Stimulated activated CD8-positive, alpha-beta memory T cell treated with anti-CD3 and anti-CD28 coated beads, Interleukin-12 subunit alpha, Interleukin-12 subunit beta, amount 100 ng/mL, for 24 hours (primary cell): ENCODE measurements at regions not wholly inside any gene's neighbourhood (a gene's known extent, or its start where the extent isn't known, plus 50 kb on each side); places are given as distances from the start of the nearest gene placed in this dataset.
"Not testable (repeated sequence)": the region's sequence is repeated elsewhere in the genome, so short reads cannot be mapped to it uniquely, and the experiment has no call there.

Experiments used
- DNase-seq: peaks from one replicate; pipeline ENCODE4 v3.0.0-alpha.2; 2020; ENCODE audit errors: extremely low read depth

- not testable (repeated sequence) for DNase-seq
Observed at GRCh38 chr2:87315183-87315902, 293.7 kb upstream of the PLGLB1 start.

DNA sequence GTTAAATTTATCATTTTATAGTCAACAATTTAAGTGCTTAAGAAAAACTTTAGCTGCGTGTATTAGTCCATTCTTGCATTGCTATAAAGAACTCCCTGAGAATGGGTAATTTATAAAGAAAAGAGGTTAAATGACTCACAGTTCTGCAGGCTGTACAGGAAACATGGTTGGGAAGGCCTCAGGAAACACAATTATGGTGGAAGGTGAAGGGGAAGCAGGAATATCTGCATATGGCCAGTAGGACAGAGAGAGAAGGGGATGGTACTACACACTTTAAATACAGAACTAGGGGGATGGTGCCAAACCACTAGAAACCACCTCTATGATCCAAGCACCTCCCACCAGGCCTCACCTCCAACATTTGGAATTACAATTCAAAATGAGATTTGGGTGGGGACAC is 295.5 kb upstream of the PLGLB1 start:
- DNase-seq = not testable (repeated sequence)

GRCh38 chr2:87318814-87319491 is 297.3 kb upstream of the PLGLB1 start:
- DNase-seq = not testable (repeated sequence)

- DNase-seq = not testable (repeated sequence)
Observed at GRCh38 chr2:87319705-87320104, 298.1 kb upstream of the PLGLB1 start.

DNA sequence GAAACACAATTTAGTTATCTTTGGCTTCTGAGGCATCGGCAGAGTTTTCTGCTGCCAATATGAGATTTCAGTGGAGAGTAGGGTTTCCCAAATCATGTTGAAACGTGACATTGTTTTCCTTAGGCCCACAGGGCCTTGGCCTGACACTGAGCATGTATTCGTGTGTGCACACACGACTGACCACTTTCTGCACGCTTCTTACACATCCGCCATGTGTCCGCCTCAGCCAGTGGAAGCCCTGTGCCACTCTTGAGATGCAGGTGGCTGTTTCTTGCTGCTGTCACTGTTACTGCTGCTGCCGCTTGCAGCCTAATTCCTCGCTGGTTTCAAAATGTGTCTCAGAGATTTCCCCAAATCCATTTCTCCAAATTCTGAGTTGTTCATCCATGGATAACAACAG is 299.6 kb upstream of the PLGLB1 start:
- not testable (repeated sequence) for DNase-seq

GRCh38 chr2:87324335-87325041 is 302.8 kb upstream of the PLGLB1 start:
- DNase-seq = not testable (repeated sequence)

DNA sequence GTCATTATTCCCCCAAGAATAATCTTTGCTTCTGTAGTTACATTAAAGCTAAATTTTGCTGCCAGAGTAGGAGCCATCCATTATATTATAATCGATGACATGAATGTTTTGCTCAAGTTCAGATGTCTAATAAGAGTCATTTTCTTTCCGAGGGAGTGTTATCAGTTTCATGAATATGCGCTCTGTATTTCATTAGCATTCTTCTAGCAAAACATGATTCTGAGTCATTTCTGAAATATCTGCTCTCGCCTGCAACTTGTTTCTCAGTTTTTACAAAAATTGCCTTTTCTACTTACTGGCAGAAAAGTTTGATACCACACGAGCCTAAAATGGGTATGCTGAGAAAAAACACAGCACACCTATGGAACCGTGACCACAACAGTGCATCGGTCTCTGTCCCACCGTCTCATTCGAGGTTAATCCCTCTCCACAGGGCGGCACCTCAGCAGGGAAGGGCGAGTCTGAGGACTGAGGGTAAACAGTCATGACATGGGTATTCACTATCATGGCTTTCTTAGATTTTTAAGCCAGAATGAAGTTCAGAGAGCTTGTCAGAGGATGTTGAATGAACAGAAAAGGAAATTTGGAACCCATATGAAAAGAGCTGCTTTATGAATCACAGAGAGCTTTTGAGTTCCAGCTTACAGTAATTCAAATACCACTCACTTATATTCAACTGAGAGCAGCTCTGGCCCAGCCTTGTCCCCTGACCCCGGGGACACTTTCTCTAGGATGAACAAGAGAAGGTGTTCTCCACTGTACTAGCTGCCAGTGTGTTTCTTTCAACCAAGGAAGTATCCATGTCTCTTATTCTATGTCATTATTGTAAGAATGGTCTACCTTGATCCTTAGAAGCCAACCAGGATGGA is 303.6 kb upstream of the PLGLB1 start:
- not testable (repeated sequence) for DNase-seq

GRCh38 chr2:87325911-87326294 is 304.3 kb upstream of the PLGLB1 start:
- DNase-seq = not testable (repeated sequence)

- not testable (repeated sequence) for DNase-seq
Observed at GRCh38 chr2:87326754-87327153, 305.1 kb upstream of the PLGLB1 start.

- not testable (repeated sequence) for DNase-seq
Observed at GRCh38 chr2:87327648-87328371, 306.2 kb upstream of the PLGLB1 start.

DNA sequence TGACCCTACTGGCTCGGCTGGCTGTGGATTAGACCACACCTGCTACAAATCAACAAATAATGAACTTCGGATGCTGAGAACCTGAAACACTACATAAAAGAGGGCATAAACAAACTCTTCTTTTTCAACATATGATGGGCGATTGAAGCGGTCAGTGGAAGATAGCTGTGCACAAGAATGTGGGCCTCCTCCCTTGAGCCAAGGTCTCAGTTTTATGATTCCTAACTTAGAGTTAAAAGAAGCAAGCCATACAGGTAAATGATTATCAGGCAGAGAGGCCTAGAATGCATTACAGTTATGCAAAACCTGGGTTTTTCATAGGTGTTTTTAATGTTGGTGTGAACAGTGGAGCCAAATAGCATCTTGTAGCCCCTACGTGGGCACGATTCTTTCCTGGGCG is 307.9 kb upstream of the PLGLB1 start:
- not testable (repeated sequence) for DNase-seq

- not testable (repeated sequence) for DNase-seq
Observed at GRCh38 chr2:87330486-87330885, 308.8 kb upstream of the PLGLB1 start.

DNA sequence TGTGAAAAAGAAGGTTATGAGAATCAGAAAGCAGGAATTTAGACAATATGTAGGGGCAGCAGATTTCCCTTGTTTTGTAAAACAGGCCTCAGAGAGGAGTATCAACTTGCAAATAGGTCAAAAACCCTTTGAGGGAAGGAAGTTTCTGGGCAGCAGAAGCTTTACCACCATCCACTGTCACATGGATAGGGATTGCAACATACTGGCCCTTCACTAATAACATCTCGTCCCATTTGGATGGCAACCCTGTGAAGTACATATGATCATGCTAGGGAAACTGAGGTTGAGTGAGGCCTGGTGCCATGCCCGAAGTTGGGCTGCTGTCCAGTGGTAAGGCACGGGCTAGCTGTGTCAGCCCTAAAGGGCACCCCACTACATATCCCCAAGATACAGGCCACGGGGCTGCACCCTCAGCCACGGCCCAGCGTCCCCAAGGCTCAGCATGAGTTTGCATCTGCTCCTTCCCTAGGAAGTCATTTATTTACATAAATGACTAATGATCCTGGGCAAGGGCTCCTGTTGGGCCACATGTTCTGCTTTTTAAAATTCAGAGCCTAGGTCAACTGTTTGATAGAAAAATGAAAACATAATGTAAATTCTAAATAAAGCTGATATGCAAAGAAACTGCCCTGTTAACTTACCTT is 310.4 kb upstream of the PLGLB1 start:
- not testable (repeated sequence) for DNase-seq

GRCh38 chr2:87334888-87335287 is 313.2 kb upstream of the PLGLB1 start:
- DNase-seq = not testable (repeated sequence)

- not testable (repeated sequence) for DNase-seq
Observed at GRCh38 chr2:87338998-87339397, 317.4 kb upstream of the PLGLB1 start.

DNA sequence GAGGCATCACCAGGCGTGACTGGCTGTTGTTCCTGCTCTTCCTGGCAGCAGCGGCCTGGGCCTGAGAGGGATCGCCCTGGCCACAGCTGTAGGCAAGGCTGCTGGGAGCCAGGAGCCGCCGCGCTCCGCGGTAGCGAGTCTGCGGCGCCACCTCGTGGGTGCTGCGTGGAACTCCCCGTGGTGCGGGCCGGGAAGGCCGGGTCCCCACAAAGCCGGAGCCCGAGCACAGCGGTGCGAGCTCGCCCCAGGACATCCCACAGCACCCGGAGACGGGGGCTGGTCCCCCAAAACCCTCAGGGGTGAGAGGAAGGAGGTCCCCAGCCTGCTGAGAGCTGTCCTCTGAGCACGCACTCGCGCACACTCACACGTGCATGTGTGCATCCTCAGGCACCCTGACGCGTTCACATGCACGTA is 320.0 kb upstream of the PLGLB1 start:
- DNase-seq = peak; percentile 8

- not testable (repeated sequence) for DNase-seq
Observed at GRCh38 chr2:87342175-87342574, 320.5 kb upstream of the PLGLB1 start.

DNA sequence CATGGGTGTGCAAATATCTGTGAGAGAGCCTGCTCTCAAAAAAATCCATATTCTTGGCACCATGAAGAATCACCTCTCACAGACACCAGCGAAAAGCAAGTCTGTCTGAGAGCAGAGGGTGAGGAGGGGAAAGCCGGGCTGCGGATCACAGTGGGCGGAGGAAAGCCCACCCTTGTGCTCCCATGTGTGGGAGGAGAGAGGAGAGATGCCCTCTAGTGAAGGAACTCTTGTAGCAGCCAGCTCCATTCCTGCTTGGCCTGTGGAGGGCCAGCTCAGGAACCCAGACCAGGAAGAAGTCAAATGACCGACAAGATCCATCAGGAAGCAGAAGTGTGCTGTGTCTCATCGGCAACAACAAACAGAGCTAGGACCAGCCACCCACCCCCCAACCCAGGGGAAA is 321.7 kb upstream of the PLGLB1 start:
- DNase-seq = not testable (repeated sequence)

- not testable (repeated sequence) for DNase-seq
Observed at GRCh38 chr2:87345283-87345682, 323.6 kb upstream of the PLGLB1 start.

DNA sequence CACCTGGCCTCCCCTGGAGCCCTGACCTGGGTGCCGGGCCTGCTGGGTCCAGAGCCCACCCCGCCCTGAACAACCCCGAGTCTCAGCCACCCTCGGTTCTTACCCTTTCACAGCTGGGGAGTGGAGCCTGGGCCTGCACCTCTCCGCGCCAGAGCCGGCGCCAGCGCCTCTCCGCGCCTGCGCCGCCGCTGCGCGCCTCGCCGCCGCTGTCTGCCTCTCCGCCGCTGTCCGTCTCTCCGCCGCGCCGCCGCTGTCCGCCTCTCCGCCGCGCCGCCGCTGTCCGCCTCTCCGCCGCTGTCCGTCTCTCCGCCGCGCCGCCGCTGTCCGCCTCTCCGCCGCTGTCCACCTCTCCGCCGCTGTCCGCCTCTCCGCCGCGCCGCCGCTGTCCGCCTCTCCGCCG is 326.9 kb upstream of the PLGLB1 start:
- not testable (repeated sequence) for DNase-seq
